K562 (cell line): ENCODE measurements at regions not wholly inside any gene's neighbourhood (a gene's known extent, or its start where the extent isn't known, plus 50 kb on each side); places are given as distances from the start of the nearest gene placed in this dataset.

ENCODE experiments used
- ATAC-seq: fragments of 200-7000 bp; cut with Tn5 transposase; 3 replicates; pipeline ENCODE4 v1.9.1; 2020; ENCODE audit warnings: moderate library complexity
- BruUV-seq: library from RNA; stranded (reverse); fragments of 400-500 nt; replicated peaks from 2 replicates; lab custom pipeline; 2021; lab: Mats Ljungman, UMichigan
- CTCF ChIA-PET: fragments of 300-600 bp; formaldehyde crosslinking; extraction: SDS; loops from one replicate; lab custom pipeline; 2021; ENCODE audit warnings: low intra/inter-chr PET ratio; lab: Yijun Ruan, JAX
- POLR2A ChIA-PET: fragments of 300-600, 350-650 bp; sonication (Branson Sonifier 250); formaldehyde crosslinking; extraction: SDS; loops from one replicate; lab custom pipeline; 2021; ENCODE audit warnings: antibody characterized with exemption, inconsistent platforms; lab: Yijun Ruan, JAX
- DNase-seq, 4 experiments: peaks; one replicate each; pipeline versions ENCODE4 v3.0.0 to v3.0.0-alpha.2; 2011 to 2018; ENCODE audit warnings: low spot score in 3 of 4, mixed read lengths in 3 of 4; ENCODE audit errors: extremely low read depth in 1 of 4
- FAIRE-seq: peaks from 2 replicates; lab custom pipeline; 2011; peaks lifted over from hg19 to GRCh38; lab: Jason Lieb, UNC
- H2AFZ ChIP-seq: 2 replicates; pipeline ENCODE4 v1.6.0; 2011; ENCODE audit warnings: low read depth, low read length, control low read depth, inconsistent platforms
- H3K27ac ChIP-seq: fragments of 200-600 bp; 3 replicates; pipeline ENCODE4 v1.8.0; 2011; ENCODE audit warnings: low read depth, mild to moderate bottlenecking, control low read depth, inconsistent platforms, low read length, moderate library complexity, mixed read lengths; ENCODE audit errors: extremely low read depth
- H3K27me3 ChIP-seq, 2 experiments: fragments of 300-600 bp in 1 of 2; 2 replicates in 1 of 2; 3 replicates in 1 of 2; pipeline versions ENCODE4 v1.6.0 to v1.8.0; 2011; ENCODE audit warnings: inconsistent platforms in 2 of 2, low read length in 2 of 2, mild to moderate bottlenecking in 1 of 2, mixed read lengths in 1 of 2, moderate library complexity in 1 of 2; ENCODE audit not compliant: control insufficient read depth in 2 of 2, insufficient read depth in 2 of 2
- H3K36me3 ChIP-seq: fragments of 300-600 bp; 3 replicates; pipeline ENCODE4 v1.8.0; 2011; ENCODE audit warnings: mild to moderate bottlenecking, low read length, inconsistent platforms; ENCODE audit not compliant: control insufficient read depth, insufficient read depth
- H3K4me1 ChIP-seq, 2 experiments: fragments of 200-600 bp in 1 of 2; replicated peaks in 1 of 2; 2 replicates in 1 of 2; 3 replicates in 1 of 2; pipeline versions ENCODE4 v1.5.1 to v1.8.0; 2011; ENCODE audit warnings: inconsistent platforms in 2 of 2, low read length in 2 of 2, mild to moderate bottlenecking in 1 of 2, mixed read lengths in 1 of 2, moderate library complexity in 1 of 2; ENCODE audit not compliant: control insufficient read depth in 2 of 2, insufficient read depth in 2 of 2
- H3K4me2 ChIP-seq: 2 replicates; pipeline ENCODE4 v1.6.1; 2011; ENCODE audit warnings: low read length, control low read depth, inconsistent platforms, mixed read lengths; ENCODE audit not compliant: insufficient read depth
- H3K4me3 ChIP-seq: fragments of 200-600 bp; sonication (generic), shearing (Covaris generic); 2 replicates; pipeline ENCODE4 v1.5.1; 2016; ENCODE audit warnings: control low read depth, inconsistent platforms
- H3K79me2 ChIP-seq: fragments of 200-600 bp; 3 replicates; pipeline ENCODE4 v1.8.0; 2011; ENCODE audit warnings: low read length, inconsistent platforms; ENCODE audit not compliant: control insufficient read depth, insufficient read depth
- H3K9ac ChIP-seq, 2 experiments: 2 replicates each; pipeline versions ENCODE4 v1.6.0 to v1.6.1; 2011; ENCODE audit warnings: low read depth in 2 of 2, low read length in 2 of 2, control low read depth in 1 of 2, inconsistent platforms in 1 of 2, mild to moderate bottlenecking in 1 of 2, mixed read lengths in 1 of 2; ENCODE audit not compliant: insufficient read depth in 1 of 2
- H3K9me1 ChIP-seq: one replicate; pipeline ENCODE4 v1.6.0; 2011; ENCODE audit warnings: inconsistent platforms, mild to moderate bottlenecking, low read length, moderate library complexity; ENCODE audit not compliant: control insufficient read depth, insufficient read depth
- H3K9me3 ChIP-seq: replicated peaks from 2 replicates; pipeline ENCODE4 v1.5.1; 2011; ENCODE audit warnings: low read depth, low read length, inconsistent platforms; ENCODE audit not compliant: control insufficient read depth, insufficient read depth
- H4K20me1 ChIP-seq: replicated peaks from 2 replicates; pipeline ENCODE4 v1.6.1; 2011; ENCODE audit warnings: low read length, inconsistent platforms, mixed read lengths; ENCODE audit not compliant: control insufficient read depth, insufficient read depth
- CBFA2T2 ChIP-seq: fragments of 450-650 bp; conservative IDR thresholded peaks from 2 replicates; pipeline ENCODE4 v1.6.1; 2017; ENCODE audit warnings: mild to moderate bottlenecking
- EP300 ChIP-seq: IDR thresholded peaks from 2 replicates; pipeline ENCODE4 v1.6.1; 2012; ENCODE audit warnings: low read length, improper control_type of control experiment
- GABPB1 ChIP-seq: sonication (generic); formaldehyde crosslinking; IDR thresholded peaks from 2 replicates; pipeline ENCODE4 v1.8.0; 2022; ENCODE audit warnings: mild to moderate bottlenecking, missing genetic modification reagents
- GATAD2B ChIP-seq: fragments of 450-650 bp; IDR thresholded peaks from 2 replicates; pipeline ENCODE4 v1.6.1; 2017; ENCODE audit warnings: mild to moderate bottlenecking, borderline replicate concordance
- HBP1 ChIP-seq: fragments of 450-650 bp; formaldehyde crosslinking; IDR thresholded peaks from 2 replicates; pipeline ENCODE4 v1.4.0; 2022; ENCODE audit warnings: missing genetic modification characterization
- HMG20B ChIP-seq: fragments of 250-450 bp; sonication (Bioruptor Pico); IDR thresholded peaks from 2 replicates; pipeline ENCODE4 v1.5.0; 2021; ENCODE audit warnings: mild to moderate bottlenecking
- NFXL1 ChIP-seq: fragments of 450-650 bp; formaldehyde crosslinking; IDR thresholded peaks from 2 replicates; pipeline ENCODE4 v1.4.0; 2021; ENCODE audit warnings: mild to moderate bottlenecking
- NR0B1 ChIP-seq: fragments of 450-650 bp; IDR thresholded peaks from one replicate; pipeline ENCODE4 v1.6.1; 2018; ENCODE audit warnings: mild to moderate bottlenecking, moderate library complexity; ENCODE audit not compliant: partially characterized antibody
- POLR2AphosphoS2 ChIP-seq: IDR thresholded peaks from 2 replicates; pipeline ENCODE4 v1.6.1; 2012; ENCODE audit warnings: low read length, improper control_type of control experiment
- U2AF1 ChIP-seq: fragments of 200-400 bp; formaldehyde crosslinking; optimal IDR thresholded peaks from 2 replicates; pipeline ENCODE3; 2017; ENCODE audit warnings: mild to moderate bottlenecking, low read depth, low read length, moderate library complexity
- VEZF1 ChIP-seq: fragments of 200-800 bp; sonication (Bioruptor generic); IDR thresholded peaks from 2 replicates; pipeline ENCODE4 v1.6.1; 2017; ENCODE audit warnings: missing genetic modification characterization, missing compliant biosample characterization
- WHSC1 ChIP-seq: IDR thresholded peaks from one replicate; pipeline ENCODE4 v1.6.1; 2012; ENCODE audit warnings: low read length, control low read depth, inconsistent platforms
- ZNF12 ChIP-seq: sonication (generic); formaldehyde crosslinking; IDR thresholded peaks from 2 replicates; pipeline ENCODE4 v1.4.0; 2020; ENCODE audit warnings: mild to moderate bottlenecking, missing genetic modification reagents
- ZNF165 ChIP-seq: fragments of 250-450 bp; sonication (Bioruptor Pico); IDR thresholded peaks from 2 replicates; pipeline ENCODE4 v1.4.0; 2020; ENCODE audit warnings: borderline replicate concordance
- ZNF398 ChIP-seq: fragments of 250-450 bp; sonication (Bioruptor Pico); IDR thresholded peaks from 2 replicates; pipeline ENCODE4 v1.8.0; 2021; ENCODE audit warnings: moderate library complexity, mild to moderate bottlenecking, inconsistent platforms
- ZNF79 ChIP-seq: fragments of 250-450 bp; sonication (Bioruptor Pico); IDR thresholded peaks from 2 replicates; pipeline ENCODE4 v1.4.0; 2020; ENCODE audit warnings: low read depth, mild to moderate bottlenecking, moderate library complexity
- WGBS: fragments of 100-300 bp; shearing (Covaris generic); methylation state at CpG from one replicate; pipeline ENCODE4 v1.1.6; 2016; ENCODE audit warnings: low coverage, mixed read lengths; ENCODE audit not compliant: insufficient coverage; ENCODE audit errors: missing lambda C conversion rate; 5-methylcytosine and 5-hydroxymethylcytosine counted together
- in situ Hi-C: fragments of 300-500 bp; cut with MboI; formaldehyde crosslinking; loops from 4 replicates; pipeline ENCODE4 v1.15.0; 2018; ENCODE audit warnings: inconsistent platforms, mixed read lengths
- intact Hi-C: fragments of 100-400 bp; cut with micrococcal nuclease; formaldehyde crosslinking; loops from 2 replicates; pipeline ENCODE4 v1.14.2; 2022

- Histone ChIP-seq H3K27ac (no peak overlapping the region), H3K9me3 (peaks cover 2% of the 10 kb centered on the region; the same call in 1 of the 2 replicates), H3K4me3 (no peak overlapping the region), H3K79me2 (no peaks in the 10 kb centered on the region), H3K27me3 (no peaks in the 10 kb centered on the region; a peak in 1 of 5 replicates), H3K4me2 (no peak overlapping the region), H3K9ac (no peak overlapping the region), H3K9me1 (no peaks in the 10 kb centered on the region), H3K36me3 (no peaks in the 10 kb centered on the region), H4K20me1 (no peaks in the 10 kb centered on the region), H2AFZ (no peak overlapping the region), H3K4me1 (peaks cover 10 to 15% of the 10 kb centered on the region in 2 experiments; a peak in 4 of 5 replicates)
- DNase-seq = no peak
- CTCF ChIA-PET = interaction anchor here (0.7 to 7.9 kb wide), 15 partner anchors 11 to 176 kb away, joined by 4 to 117 read pairs (median 5); no protein-coding TSS in a partner anchor
- intact Hi-C loops (loop anchor here (1.0 to 10.0 kb wide), 5 partner anchors 66 to 407 kb away; no protein-coding TSS in a partner anchor), in situ Hi-C loops (loop anchor here (5.0 kb wide), 1 partner anchor 149 kb away; no protein-coding TSS in a partner anchor)
- WGBS = 53% methylated on average over 6 of the region's 6 CpGs
- TF ChIP-seq EP300 = no peak
- no peak for TF ChIP-seq HMG20B (CRISPR knock-in tag)
- TF ChIP-seq GATAD2B = no peak
- no peak for TF ChIP-seq HBP1
- TF ChIP-seq ZNF398 (CRISPR knock-in tag) = no peak
- no peak for TF ChIP-seq NFXL1 (CRISPR knock-in tag)
- TF ChIP-seq GABPB1 = no peak
- no peak for TF ChIP-seq NR0B1
- TF ChIP-seq ZNF12 (CRISPR knock-in tag) = no peak
- no peak for TF ChIP-seq POLR2AphosphoS2
- TF ChIP-seq ZNF79 (CRISPR knock-in tag) = no peak
- TF ChIP-seq VEZF1 (CRISPR knock-in tag) = no peak
- TF ChIP-seq CBFA2T2 = no peak
- no peak for TF ChIP-seq ZNF165 (CRISPR knock-in tag)
- TF ChIP-seq WHSC1 = no peak
- TF ChIP-seq U2AF1 = no peak
- POLR2A ChIA-PET = interaction anchor here (0.6 to 1.0 kb wide), 2 partner anchors 16 to 177 kb away, joined by 3 read pairs; no protein-coding TSS in a partner anchor
- BruUV-seq = no TSS peak
- ATAC-seq = no peak
- no peak for FAIRE-seq
Measured at GRCh38 chr2:105521616-105522015, 122.8 kb upstream of the FHL2 start.
